DND-41 (cell line): ENCODE measurements at regions not wholly inside any gene's neighbourhood (a gene's known extent, or its start where the extent isn't known, plus 50 kb on each side); places are given as distances from the start of the nearest gene placed in this dataset.

Experiments
- CTCF ChIP-seq: IDR thresholded peaks from 2 replicates; pipeline ENCODE4 v1.5.1; 2012; ENCODE audit warnings: borderline replicate concordance, low read length, moderate library complexity, mild to moderate bottlenecking; ENCODE audit not compliant: poor library complexity, severe bottlenecking; ENCODE audit errors: extremely low read depth
- EZH2 ChIP-seq: IDR thresholded peaks from 3 replicates; pipeline ENCODE4 v1.6.1; 2012; ENCODE audit warnings: borderline replicate concordance, low read depth, mild to moderate bottlenecking, moderate library complexity, low read length, inconsistent platforms; ENCODE audit not compliant: severe bottlenecking

GRCh38 chr18:66105016-66105415, 354.2 kb downstream of the CDH7 start:
- TF ChIP-seq CTCF (no peak), EZH2 (no peak)
